Kidney (tissue), 13 donors: ENCODE measurements at regions not wholly inside any gene's neighbourhood (a gene's known extent, or its start where the extent isn't known, plus 50 kb on each side); places are given as distances from the start of the nearest gene placed in this dataset.

Source experiments
- DNase-seq, 5 donors: peaks; one replicate each; pipeline ENCODE4 v3.0.0-alpha.2; 2013 to 2020
- FAIRE-seq: peaks from 2 replicates; lab custom pipeline; 2012; peaks lifted over from hg19 to GRCh38; lab: Jason Lieb, UNC
- H3K27ac ChIP-seq, 2 donors: one replicate each; pipeline ENCODE4 v1.7.0; 2013; ENCODE audit warnings: low read depth in 2 of 2, low read length in 2 of 2, inconsistent platforms in 1 of 2
- H3K27me3 ChIP-seq: one replicate; pipeline ENCODE4 v1.7.1; 2013; ENCODE audit warnings: low read length, inconsistent platforms; ENCODE audit not compliant: control insufficient read depth, insufficient read depth
- H3K36me3 ChIP-seq, 3 donors: one replicate each; pipeline versions ENCODE4 v1.7.0 to v1.7.1; 2013; ENCODE audit warnings: low read length in 3 of 3, control low read depth in 1 of 3, inconsistent platforms in 1 of 3; ENCODE audit not compliant: insufficient read depth in 3 of 3, control insufficient read depth in 2 of 3
- H3K4me1 ChIP-seq, 3 donors: one replicate each; pipeline versions ENCODE4 v1.7.0 to v1.7.1; 2013; ENCODE audit warnings: low read length in 3 of 3, inconsistent platforms in 1 of 3, low read depth in 1 of 3; ENCODE audit not compliant: control insufficient read depth in 2 of 3, insufficient read depth in 2 of 3
- H3K4me3 ChIP-seq, 3 donors: one replicate each; pipeline versions ENCODE4 v1.7.0 to v1.8.1; 2013; ENCODE audit warnings: low read length in 3 of 3, control low read depth in 1 of 3, inconsistent platforms in 1 of 3
- H3K9ac ChIP-seq, 3 donors: one replicate each; pipeline versions ENCODE4 v1.7.0 to v1.7.1; 2013; ENCODE audit warnings: low read length in 3 of 3, control low read depth in 1 of 3, inconsistent platforms in 1 of 3
- H3K9me3 ChIP-seq, 3 donors: one replicate each; pipeline versions ENCODE4 v1.7.0 to v1.7.1; 2013; ENCODE audit warnings: low read length in 3 of 3, control low read depth in 1 of 3, inconsistent platforms in 1 of 3; ENCODE audit not compliant: control insufficient read depth in 2 of 3, insufficient read depth in 1 of 3
- intact Hi-C: fragments of 100-400 bp; cut with DNase I; formaldehyde crosslinking; loops from one replicate; pipeline ENCODE4 v1.11.1; 2022
- TF ChIP-seq, protein P1 (sequence below): IDR thresholded peaks from 3 replicates; pipeline ENCODE4 v1.5.1; 2012; ENCODE audit warnings: mild to moderate bottlenecking, moderate library complexity, borderline replicate concordance; ENCODE audit not compliant: insufficient read depth; ENCODE audit errors: extremely low read depth
- donor health status: control.
- donor health status: control.
- donor health status: control.
- donor health status: control.
- donor health status: control.
- donor health status: DM: yes; HTN: yes; CAD: no.
- donor health status: Normal renal cell carcinoma (clear cell type).

DNA sequence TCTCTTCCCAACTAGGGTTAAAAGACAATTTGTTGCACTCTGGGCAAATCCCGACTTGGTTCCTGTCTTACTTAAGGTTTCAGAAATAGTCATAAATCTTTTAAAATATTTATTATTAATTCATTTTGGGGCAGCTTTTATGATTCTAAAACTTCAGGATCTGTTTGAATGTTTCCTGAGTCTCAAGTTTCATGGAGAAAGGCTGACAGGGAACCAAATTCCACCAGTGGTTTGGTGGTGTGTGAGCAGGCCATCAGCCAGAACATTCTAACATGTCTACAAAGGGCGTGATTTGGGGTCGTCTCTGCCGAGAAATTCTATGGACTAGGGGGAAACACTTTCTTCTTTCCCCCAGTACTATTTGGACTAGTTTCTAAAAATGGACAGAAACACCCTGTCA lies 366.4 kb downstream of the ZNF521 start:
- no peaks in the 10 kb centered on the region for H3K27me3 ChIP-seq
- H3K36me3 ChIP-seq = no peaks in the 10 kb centered on the region
- H3K27ac ChIP-seq = no peak overlapping the region
- H3K9ac ChIP-seq = no peak overlapping the region
- FAIRE-seq (no peak), DNase-seq (peak in 1 of 5 donors; percentile 34)
- TF ChIP-seq, protein P1, sequence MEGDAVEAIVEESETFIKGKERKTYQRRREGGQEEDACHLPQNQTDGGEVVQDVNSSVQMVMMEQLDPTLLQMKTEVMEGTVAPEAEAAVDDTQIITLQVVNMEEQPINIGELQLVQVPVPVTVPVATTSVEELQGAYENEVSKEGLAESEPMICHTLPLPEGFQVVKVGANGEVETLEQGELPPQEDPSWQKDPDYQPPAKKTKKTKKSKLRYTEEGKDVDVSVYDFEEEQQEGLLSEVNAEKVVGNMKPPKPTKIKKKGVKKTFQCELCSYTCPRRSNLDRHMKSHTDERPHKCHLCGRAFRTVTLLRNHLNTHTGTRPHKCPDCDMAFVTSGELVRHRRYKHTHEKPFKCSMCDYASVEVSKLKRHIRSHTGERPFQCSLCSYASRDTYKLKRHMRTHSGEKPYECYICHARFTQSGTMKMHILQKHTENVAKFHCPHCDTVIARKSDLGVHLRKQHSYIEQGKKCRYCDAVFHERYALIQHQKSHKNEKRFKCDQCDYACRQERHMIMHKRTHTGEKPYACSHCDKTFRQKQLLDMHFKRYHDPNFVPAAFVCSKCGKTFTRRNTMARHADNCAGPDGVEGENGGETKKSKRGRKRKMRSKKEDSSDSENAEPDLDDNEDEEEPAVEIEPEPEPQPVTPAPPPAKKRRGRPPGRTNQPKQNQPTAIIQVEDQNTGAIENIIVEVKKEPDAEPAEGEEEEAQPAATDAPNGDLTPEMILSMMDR = no peak
- intact Hi-C loops = no loop called here
- H3K9me3 ChIP-seq = no peaks in the 10 kb centered on the region
- no peak overlapping the region for H3K4me3 ChIP-seq
- peaks cover 0 to 2% (median 0%) of the 10 kb centered on the region in 3 donors for H3K4me1 ChIP-seq

DNA sequence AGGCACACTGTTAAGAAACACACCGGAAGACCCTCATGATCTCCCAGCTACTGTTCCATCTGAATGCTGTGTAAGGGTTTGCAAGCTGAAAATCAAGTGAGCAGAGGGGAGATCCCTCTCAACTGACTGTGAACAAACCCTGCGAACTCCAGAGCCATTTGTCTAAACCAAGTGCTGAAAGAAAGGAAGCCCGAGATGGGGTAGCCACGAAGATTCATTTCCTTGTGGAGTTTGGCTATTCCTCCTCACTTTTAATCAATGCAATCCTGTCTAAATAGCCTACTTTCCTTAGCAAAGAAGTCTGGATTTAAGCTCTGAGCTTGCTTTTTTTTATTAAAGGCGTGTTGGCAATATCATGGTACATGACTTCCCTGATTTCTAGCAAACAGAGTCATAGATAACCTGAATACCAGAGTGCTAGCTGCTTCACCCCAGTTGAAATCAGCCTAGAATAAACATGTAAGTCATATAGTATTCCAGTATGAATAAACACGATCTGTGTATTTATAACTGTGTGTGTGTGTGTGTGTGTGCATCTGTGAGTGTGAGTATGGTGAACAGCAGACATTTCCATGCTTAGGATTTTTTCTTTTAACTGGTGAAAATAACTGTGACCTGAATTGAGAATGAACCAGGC lies 365.2 kb downstream of the ZNF521 start:
- H3K27me3 ChIP-seq = no peaks in the 10 kb centered on the region
- TF ChIP-seq, protein P1 = no peak
- H3K9ac ChIP-seq = no peak overlapping the region
- no peak overlapping the region for H3K27ac ChIP-seq
- FAIRE-seq (no peak), DNase-seq (peak in 2 of 5 donors; percentile 39 to 47)
- intact Hi-C loops = no loop called here
- no peaks in the 10 kb centered on the region for H3K36me3 ChIP-seq
- peaks cover 0 to 2% (median 0%) of the 10 kb centered on the region in 3 donors for H3K4me1 ChIP-seq
- H3K9me3 ChIP-seq = no peaks in the 10 kb centered on the region
- H3K4me3 ChIP-seq = peak overlapping the region in 1 of 3 donors; percentile 17

DNA sequence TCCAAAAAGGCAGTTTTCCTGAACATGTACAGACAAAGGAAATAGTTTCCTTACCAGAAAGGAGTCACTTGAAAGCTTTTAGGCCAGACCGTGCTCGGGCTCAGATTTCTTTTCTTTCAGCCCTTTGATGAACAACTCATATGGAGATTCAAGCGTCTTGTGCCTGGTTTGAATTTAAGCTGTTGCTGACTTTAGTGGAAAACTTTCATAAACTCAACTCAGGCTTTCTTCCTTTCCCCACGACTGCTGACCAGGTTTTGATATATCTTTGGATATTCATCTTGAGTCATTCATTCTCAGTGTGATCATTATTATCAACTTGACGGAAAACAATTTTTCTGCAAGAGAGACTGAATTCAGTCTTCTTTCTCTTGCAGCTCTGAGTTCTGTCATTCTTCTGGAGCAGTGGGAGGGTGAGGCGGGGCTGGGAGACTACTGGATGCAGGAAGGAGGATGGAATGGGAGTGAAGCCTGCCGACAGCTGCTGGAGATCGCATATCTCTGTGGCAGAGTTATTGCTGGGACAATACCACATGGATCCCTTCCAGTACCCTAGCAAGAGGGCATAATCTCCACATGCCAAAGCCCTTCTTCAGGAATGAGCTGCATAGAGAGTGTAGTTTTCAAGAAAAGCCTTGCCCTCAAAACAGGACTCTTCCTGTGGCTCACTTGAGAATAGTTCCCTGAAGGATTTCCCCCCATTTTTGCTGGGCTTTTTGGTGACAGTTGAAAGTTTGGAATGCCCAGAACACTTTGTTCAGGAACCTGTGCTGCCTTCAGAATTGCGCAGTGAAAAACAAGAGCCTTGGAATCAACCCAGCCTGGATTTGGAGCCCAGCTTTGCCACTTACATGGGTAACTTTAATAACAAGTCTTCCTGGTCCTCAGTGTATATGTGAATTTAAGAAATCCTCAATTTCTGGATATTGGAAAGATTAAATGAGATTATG lies 364.4 kb downstream of the ZNF521 start:
- H3K27ac ChIP-seq = no peak overlapping the region
- intact Hi-C loops = no loop called here
- H3K4me1 ChIP-seq = peaks cover 0 to 2% (median 0%) of the 10 kb centered on the region in 3 donors
- H3K9me3 ChIP-seq = no peaks in the 10 kb centered on the region
- peak overlapping the region in 1 of 3 donors; percentile 17 for H3K4me3 ChIP-seq
- H3K9ac ChIP-seq = no peak overlapping the region
- DNase-seq (peak in 4 of 5 donors; percentile 66 to 86 (median 82)), FAIRE-seq (no peak)
- TF ChIP-seq, protein P1 = no peak
- H3K27me3 ChIP-seq = no peaks in the 10 kb centered on the region
- no peaks in the 10 kb centered on the region for H3K36me3 ChIP-seq
